GM12872 (cell line): ENCODE measurements at regions not wholly inside any gene's neighbourhood (a gene's known extent, or its start where the extent isn't known, plus 50 kb on each side); places are given as distances from the start of the nearest gene placed in this dataset.

Source experiments
- TF ChIP-seq, protein P1 (sequence below): IDR thresholded peaks from 3 replicates; pipeline ENCODE4 v1.5.1; 2011; ENCODE audit warnings: low read depth, mild to moderate bottlenecking, low read length, moderate library complexity; ENCODE audit not compliant: insufficient read depth

DNA sequence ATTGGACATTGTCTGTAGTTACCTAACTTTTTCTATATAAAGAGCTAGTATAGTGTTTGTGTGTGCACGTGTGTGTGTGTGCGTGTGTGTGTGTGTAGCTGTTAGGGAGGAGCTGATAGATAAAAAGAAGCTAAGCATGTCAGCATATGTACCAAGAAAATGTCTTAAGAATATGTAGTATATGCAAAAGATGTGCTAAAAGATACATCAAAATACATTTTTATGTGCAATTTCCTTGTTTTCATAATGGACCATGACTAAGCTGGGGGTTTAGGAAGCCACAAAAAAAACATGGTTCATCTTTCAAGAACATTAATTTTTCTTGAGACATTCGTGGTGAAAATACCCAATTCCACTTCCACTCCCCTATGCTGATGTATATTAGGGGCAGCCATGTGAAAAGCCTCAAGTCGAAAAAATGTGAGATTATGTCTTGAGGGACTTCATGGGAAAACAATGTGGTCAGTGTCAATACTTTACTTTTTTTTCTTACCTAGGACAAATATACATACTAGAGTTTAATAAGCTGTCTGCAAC, 1599.7 kb downstream of the ARAP2 start:
- TF ChIP-seq, protein P1, sequence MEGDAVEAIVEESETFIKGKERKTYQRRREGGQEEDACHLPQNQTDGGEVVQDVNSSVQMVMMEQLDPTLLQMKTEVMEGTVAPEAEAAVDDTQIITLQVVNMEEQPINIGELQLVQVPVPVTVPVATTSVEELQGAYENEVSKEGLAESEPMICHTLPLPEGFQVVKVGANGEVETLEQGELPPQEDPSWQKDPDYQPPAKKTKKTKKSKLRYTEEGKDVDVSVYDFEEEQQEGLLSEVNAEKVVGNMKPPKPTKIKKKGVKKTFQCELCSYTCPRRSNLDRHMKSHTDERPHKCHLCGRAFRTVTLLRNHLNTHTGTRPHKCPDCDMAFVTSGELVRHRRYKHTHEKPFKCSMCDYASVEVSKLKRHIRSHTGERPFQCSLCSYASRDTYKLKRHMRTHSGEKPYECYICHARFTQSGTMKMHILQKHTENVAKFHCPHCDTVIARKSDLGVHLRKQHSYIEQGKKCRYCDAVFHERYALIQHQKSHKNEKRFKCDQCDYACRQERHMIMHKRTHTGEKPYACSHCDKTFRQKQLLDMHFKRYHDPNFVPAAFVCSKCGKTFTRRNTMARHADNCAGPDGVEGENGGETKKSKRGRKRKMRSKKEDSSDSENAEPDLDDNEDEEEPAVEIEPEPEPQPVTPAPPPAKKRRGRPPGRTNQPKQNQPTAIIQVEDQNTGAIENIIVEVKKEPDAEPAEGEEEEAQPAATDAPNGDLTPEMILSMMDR = no peak

DNA sequence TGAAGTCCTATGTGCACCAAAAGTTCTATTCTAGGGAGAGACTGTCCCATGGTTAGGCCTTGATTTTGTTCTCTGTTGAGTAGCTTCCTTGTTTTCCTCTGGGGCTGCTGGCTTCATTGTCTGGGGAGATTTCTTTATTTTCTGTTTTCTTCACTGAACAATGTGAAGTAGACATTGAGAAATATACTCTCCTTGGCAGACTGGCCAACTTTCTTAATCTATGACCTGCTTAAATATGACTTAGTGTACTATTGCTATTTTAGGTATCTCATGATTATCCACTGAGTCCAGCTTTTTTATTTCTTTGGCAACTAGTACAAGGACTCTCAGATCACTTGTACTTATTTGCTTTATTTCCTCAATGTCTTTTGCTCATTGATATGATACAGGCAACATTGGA, 1594.6 kb downstream of the ARAP2 start:
- TF ChIP-seq, protein P1 = no peak

DNA sequence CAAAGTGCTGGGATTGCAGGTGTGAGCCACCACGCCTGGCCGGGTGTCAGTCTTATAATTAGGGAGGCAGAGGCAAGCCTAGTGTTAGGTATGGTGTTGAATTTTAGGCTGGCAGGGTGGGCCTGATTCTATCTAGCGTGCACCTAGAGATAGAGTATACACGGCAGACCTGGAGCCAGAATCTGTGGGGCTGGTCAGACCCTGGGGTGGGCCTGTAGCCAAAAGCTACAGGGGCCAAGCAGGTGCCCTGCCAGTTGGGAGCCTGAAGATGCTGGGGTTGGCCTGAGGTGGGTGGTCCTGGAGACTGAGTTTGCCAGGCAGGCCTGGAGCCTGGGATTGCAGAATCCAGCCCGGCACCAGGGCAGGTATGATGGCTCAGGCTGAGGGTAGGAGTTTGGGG, 1580.3 kb downstream of the ARAP2 start:
- TF ChIP-seq, protein P1 = no peak

DNA sequence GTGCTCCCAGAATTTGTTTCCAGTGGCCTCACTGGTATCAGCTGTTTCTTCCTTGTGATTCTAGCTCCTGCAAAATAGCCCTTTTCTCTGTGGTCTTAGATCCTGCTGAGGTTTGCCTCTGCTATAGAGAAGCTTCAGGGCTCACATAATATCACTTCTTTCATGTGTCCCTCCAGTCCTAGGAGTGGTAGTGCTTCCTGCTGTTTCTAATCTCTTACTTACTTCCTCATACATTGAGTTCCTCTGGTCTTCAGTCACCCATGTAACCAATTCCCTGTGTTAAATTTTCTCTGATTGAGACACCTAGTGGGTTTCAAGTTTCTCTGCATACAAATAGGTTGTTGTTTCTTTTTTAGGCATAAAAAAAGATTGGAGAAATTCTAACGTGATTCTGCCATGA, 1567.9 kb downstream of the ARAP2 start:
- TF ChIP-seq, protein P1 = no peak

DNA sequence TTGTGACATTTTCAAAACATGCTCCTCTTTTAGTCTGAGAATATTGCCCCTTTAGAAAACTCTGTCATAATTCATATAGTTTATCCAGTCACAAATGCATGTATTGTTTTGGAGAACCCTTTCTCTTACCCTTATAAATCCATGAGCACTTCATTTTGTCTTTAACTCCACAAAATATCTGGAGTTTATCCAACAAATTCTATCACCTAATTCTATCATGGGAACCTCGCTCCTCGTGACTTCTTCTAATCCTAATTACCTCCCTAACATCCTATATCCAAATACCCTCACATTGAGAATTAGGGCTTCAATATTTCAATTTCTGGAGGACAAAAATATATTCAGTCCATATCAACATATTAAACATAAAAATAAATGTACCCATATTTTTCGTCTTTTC, 1565.9 kb downstream of the ARAP2 start:
- TF ChIP-seq, protein P1 = no peak

DNA sequence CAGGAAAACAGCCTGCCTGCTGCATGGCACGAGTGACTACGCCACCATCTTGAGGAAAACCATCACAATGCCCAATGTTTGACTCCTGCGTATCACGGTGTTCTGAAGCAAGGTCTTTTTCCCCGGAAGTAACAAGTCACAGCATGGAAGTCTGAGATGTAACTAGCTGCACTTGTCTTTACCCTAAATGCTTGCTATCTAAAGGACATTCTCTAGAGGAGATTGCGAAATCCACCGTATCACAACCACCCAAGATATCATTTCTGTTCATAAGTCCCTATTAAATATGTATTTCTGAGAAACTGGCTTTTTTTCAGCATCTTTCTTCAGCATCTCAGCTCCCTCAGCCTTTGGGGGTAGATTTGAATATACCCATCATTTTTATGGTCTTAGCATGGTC, 1565.1 kb downstream of the ARAP2 start:
- TF ChIP-seq, protein P1 = no peak

DNA sequence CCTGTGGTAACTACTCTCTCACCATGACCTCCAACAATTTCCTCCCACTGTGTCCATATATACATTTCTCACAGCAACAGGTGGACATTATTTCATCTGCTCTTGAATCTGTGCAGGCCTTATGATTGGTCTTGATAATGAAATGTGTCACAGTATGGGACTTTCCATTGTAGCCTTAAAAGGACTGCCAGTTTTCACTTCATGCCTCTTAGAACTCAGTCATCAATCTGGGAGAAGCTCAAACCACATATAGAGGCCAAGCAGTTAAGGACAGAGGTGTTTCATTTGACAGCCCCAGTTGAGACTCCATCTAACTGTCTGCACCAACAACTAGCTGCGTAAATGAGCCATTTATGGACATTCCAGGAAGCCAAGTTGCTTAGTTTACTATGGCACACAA, 1534.8 kb downstream of the ARAP2 start:
- TF ChIP-seq, protein P1 = no peak
